GM13976 (cell line): ENCODE measurements at regions not wholly inside any gene's neighbourhood (a gene's known extent, or its start where the extent isn't known, plus 50 kb on each side); places are given as distances from the start of the nearest gene placed in this dataset.

Source experiments
- DNase-seq: peaks from one replicate; pipeline ENCODE4 v3.0.0; 2012; ENCODE audit warnings: low spot score
- CTCF ChIP-seq: IDR thresholded peaks from 2 replicates; pipeline ENCODE4 v1.5.1; 2012; ENCODE audit warnings: borderline replicate concordance, mild to moderate bottlenecking; ENCODE audit not compliant: insufficient read depth; ENCODE audit errors: extremely low read depth, missing control alignments, control extremely low read depth
- in situ Hi-C: fragments of 300-500 bp; cut with MboI; formaldehyde crosslinking; loops from one replicate; pipeline ENCODE4 v1.12.0; 2022; ENCODE audit warnings: low sequenced_read_pairs, mixed read lengths, inconsistent platforms; ENCODE audit not compliant: unreplicated experiment

- TF ChIP-seq CTCF: no peak
- in situ Hi-C loops: no loop called here
- DNase-seq: no peak
These were observed 1019.5 kb downstream of the NR2F1-AS1 start for GRCh38 chr5:92561411-92561959.

DNA sequence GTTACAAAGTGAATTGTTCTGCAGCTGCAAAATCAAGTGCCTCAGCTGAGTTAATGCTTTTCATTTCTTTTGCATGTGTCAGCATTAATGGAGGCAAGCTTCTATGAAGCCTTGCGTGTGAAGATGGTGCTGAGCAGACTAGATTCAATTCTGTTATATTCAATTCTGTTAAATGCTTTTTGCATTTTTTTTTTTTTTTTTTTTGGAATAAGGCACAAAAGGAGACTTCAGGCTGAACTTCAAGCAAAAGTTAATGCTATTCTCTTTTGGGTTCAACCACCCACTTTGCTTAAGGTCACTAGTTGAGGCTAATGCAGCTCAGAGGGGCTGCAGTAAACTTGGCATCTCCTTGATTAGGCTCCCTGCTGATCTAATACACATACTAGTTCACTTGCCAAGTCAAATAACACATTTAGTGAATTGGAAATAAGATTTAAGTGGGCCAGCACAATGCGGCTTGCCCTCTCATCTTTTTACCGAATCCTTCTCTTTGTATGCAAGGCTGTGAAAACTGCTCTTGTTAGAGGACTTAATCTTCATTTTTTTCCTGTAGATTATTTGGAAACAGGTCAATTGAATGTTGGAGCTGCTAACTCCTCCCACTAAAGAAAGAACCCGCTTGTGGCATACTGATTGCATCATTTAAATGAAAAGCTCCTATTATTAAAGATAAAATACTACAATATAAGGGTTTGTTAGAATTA, 1020.2 kb downstream of the NR2F1-AS1 start:
- DNase-seq: no peak

DNA sequence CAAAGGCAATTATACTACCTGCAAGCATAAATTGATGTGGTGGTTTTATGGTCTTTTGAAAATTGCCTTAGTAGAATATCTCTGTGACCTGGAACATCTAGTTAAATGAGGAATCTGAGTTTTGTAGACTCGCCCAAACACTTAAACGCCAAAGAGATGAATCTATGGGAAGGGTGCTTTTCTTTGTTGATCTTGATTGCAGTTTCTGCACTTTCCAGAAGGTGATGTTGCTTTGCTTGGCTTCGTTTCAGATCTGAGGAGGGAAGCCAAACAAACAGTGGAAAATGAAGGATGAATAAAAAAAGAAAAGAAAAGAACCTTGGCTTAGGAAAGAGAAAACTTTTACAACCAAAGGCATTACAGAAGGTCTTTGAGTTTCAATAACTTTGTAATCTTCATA, 1021.2 kb downstream of the NR2F1-AS1 start:
- DNase-seq: no peak
- no peak for TF ChIP-seq CTCF
- in situ Hi-C loops: no loop called here

More for the DNA sequence above, 1020.2 kb downstream of the NR2F1-AS1 start:
- in situ Hi-C loops: no loop called here
- TF ChIP-seq CTCF: no peak

- DNase-seq: no peak
- in situ Hi-C loops: no loop called here
- no peak for TF ChIP-seq CTCF
These were observed 1021.7 kb downstream of the NR2F1-AS1 start for GRCh38 chr5:92559331-92559730.

GRCh38 chr5:92556747-92557146, 1024.3 kb downstream of the NR2F1-AS1 start:
- DNase-seq: no peak
- TF ChIP-seq CTCF: no peak
- in situ Hi-C loops: no loop called here

DNA sequence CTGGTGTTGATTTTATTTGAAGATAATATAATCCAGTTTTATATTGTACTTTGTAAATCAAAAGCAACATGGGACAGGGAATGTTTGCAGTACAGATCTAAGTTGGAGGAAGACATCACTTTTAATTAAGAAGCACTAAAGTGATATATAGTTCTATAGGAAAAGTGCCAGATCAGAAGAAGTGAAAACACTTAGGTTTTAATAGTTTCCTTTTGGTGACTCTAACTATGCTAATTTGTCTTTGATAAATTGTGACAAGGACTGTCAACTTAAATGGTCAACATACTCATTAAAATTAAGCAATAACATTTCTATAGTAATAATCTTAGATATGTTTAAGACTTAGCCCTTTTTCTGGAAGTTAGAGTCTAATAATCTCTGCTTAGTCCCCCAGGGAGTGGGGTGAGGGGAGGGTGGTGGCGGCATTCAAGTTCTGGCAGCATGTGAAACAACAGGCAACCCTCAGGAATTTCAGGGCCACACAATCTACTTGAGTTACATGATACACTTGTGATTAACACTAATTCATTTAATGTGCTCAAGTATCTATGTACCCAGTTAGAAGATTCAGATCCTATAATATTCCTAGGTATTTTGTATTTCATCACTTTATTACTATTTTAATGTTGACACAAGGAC, 1026.5 kb downstream of the NR2F1-AS1 start:
- in situ Hi-C loops: no loop called here
- no peak for DNase-seq
- no peak for TF ChIP-seq CTCF

GRCh38 chr5:92553326-92553725, 1027.7 kb downstream of the NR2F1-AS1 start:
- in situ Hi-C loops: no loop called here
- TF ChIP-seq CTCF: no peak
- DNase-seq: no peak
